IMR-90 (cell line): ENCODE measurements at regions not wholly inside any gene's neighbourhood (a gene's known extent, or its start where the extent isn't known, plus 50 kb on each side); places are given as distances from the start of the nearest gene placed in this dataset.

Experiments
- ATAC-seq: fragments of 200-7000 bp; cut with Tn5 transposase; 2 replicates; pipeline ENCODE4 v1.9.1; 2020; ENCODE audit warnings: low read depth, mild to moderate bottlenecking, moderate library complexity
- BruUV-seq: library from RNA; stranded (reverse); fragments of 400-500 nt; replicated peaks from 2 replicates; lab custom pipeline; 2021; lab: Mats Ljungman, UMichigan
- CTCF ChIA-PET: fragments of 300-600 bp; formaldehyde crosslinking; extraction: SDS; loops from one replicate; lab custom pipeline; 2021; ENCODE audit warnings: antibody characterized with exemption; lab: Yijun Ruan, JAX
- POLR2A ChIA-PET: fragments of 300-600 bp; sonication (Branson Sonifier 250); formaldehyde crosslinking; loops from one replicate; lab custom pipeline; 2022; ENCODE audit warnings: antibody characterized with exemption; ENCODE audit not compliant: unreplicated experiment; lab: Charles Lee
- DNase-seq: peaks from one replicate; pipeline ENCODE4 v3.0.0; 2013
- H2AFZ ChIP-seq: replicated peaks from 2 replicates; pipeline ENCODE3; 2013; ENCODE audit warnings: low read length, mild to moderate bottlenecking; ENCODE audit not compliant: poor library complexity
- H2AK5ac ChIP-seq: 2 replicates; pipeline ENCODE4 v1.6.1; 2013; ENCODE audit warnings: low read depth, low read length, inconsistent platforms
- H2AK9ac ChIP-seq: replicated peaks from 2 replicates; pipeline ENCODE3; 2013; ENCODE audit warnings: mild to moderate bottlenecking, low read depth, low read length, moderate library complexity; ENCODE audit not compliant: poor library complexity
- H2BK120ac ChIP-seq: 2 replicates; pipeline ENCODE4 v1.6.1; 2013; ENCODE audit warnings: low read depth, low read length, inconsistent platforms
- H2BK15ac ChIP-seq: 3 replicates; pipeline ENCODE4 v1.6.1; 2013; ENCODE audit warnings: low read depth, low read length, inconsistent platforms
- H2BK20ac ChIP-seq: 2 replicates; pipeline ENCODE4 v1.6.1; 2013; ENCODE audit warnings: low read depth, mild to moderate bottlenecking, inconsistent platforms, low read length, moderate library complexity
- H2BK5ac ChIP-seq: 2 replicates; pipeline ENCODE4 v1.6.1; 2013; ENCODE audit warnings: mild to moderate bottlenecking, low read depth, low read length, inconsistent platforms; ENCODE audit not compliant: poor library complexity, severe bottlenecking
- H3K14ac ChIP-seq: replicated peaks from 2 replicates; pipeline ENCODE4 v1.6.1; 2013; ENCODE audit warnings: low read depth, low read length, inconsistent platforms
- H3K18ac ChIP-seq: 2 replicates; pipeline ENCODE4 v1.6.1; 2013; ENCODE audit warnings: low read depth, low read length, control low read depth
- H3K23ac ChIP-seq: 2 replicates; pipeline ENCODE4 v1.6.1; 2013; ENCODE audit warnings: low read depth, low read length, inconsistent platforms
- H3K27ac ChIP-seq: 2 replicates; pipeline ENCODE4 v1.5.1; 2013; ENCODE audit warnings: mild to moderate bottlenecking, control low read depth, low read length; ENCODE audit not compliant: insufficient read depth
- H3K27me3 ChIP-seq: 2 replicates; pipeline ENCODE4 v1.6.1; 2013; ENCODE audit warnings: low read length; ENCODE audit not compliant: control insufficient read depth, insufficient read depth
- H3K36me3 ChIP-seq: 2 replicates; pipeline ENCODE4 v1.6.1; 2013; ENCODE audit warnings: low read length, mixed read lengths; ENCODE audit not compliant: control insufficient read depth, insufficient read depth
- H3K4ac ChIP-seq: 2 replicates; pipeline ENCODE4 v1.6.1; 2013; ENCODE audit warnings: low read depth, low read length, inconsistent platforms
- H3K4me1 ChIP-seq: 2 replicates; pipeline ENCODE4 v1.6.1; 2013; ENCODE audit warnings: low read length, mixed read lengths; ENCODE audit not compliant: control insufficient read depth, insufficient read depth
- H3K4me2 ChIP-seq: 2 replicates; pipeline ENCODE4 v1.6.1; 2013; ENCODE audit warnings: low read depth, mild to moderate bottlenecking, control low read depth, low read length, moderate library complexity
- H3K4me3 ChIP-seq: 2 replicates; pipeline ENCODE4 v1.5.1; 2013; ENCODE audit warnings: low read depth, mild to moderate bottlenecking, control low read depth, low read length, moderate library complexity; ENCODE audit not compliant: insufficient read depth
- H3K56ac ChIP-seq: 2 replicates; pipeline ENCODE4 v1.6.1; 2013; ENCODE audit warnings: low read length, inconsistent platforms; ENCODE audit not compliant: insufficient read depth; ENCODE audit errors: extremely low read depth
- H3K79me1 ChIP-seq, 2 experiments: 2 replicates each; pipeline ENCODE4 v1.6.1; 2013; ENCODE audit warnings: low read length in 2 of 2, inconsistent platforms in 1 of 2, low read depth in 1 of 2
- H3K9ac ChIP-seq: 2 replicates; pipeline ENCODE4 v1.6.1; 2013; ENCODE audit warnings: low read depth, low read length, control low read depth
- H3K9me1 ChIP-seq: 2 replicates; pipeline ENCODE4 v1.6.1; 2013; ENCODE audit warnings: low read length, inconsistent platforms; ENCODE audit not compliant: insufficient read depth
- H3K9me3 ChIP-seq: 2 replicates; pipeline ENCODE4 v1.6.1; 2013; ENCODE audit warnings: low read length; ENCODE audit not compliant: control insufficient read depth, insufficient read depth
- H4K20me1 ChIP-seq: 2 replicates; pipeline ENCODE4 v1.6.1; 2013; ENCODE audit warnings: low read length, inconsistent platforms; ENCODE audit not compliant: insufficient read depth
- H4K5ac ChIP-seq: 2 replicates; pipeline ENCODE4 v1.6.1; 2013; ENCODE audit warnings: mild to moderate bottlenecking, low read depth, low read length, control low read depth
- H4K8ac ChIP-seq, 2 experiments: 2 replicates each; pipeline ENCODE4 v1.6.1; 2013; ENCODE audit warnings: low read depth in 2 of 2, low read length in 2 of 2, control low read depth in 1 of 2, inconsistent platforms in 1 of 2
- H4K91ac ChIP-seq: 2 replicates; pipeline ENCODE4 v1.6.1; 2013; ENCODE audit warnings: low read depth, low read length, inconsistent platforms; ENCODE audit not compliant: insufficient read depth
- CEBPB ChIP-seq: IDR thresholded peaks from 2 replicates; pipeline ENCODE4 v1.6.1; 2012; ENCODE audit warnings: low read depth, low read length, improper control_type of control experiment
- MAFK ChIP-seq: IDR thresholded peaks from 2 replicates; pipeline ENCODE4 v1.6.1; 2012; ENCODE audit warnings: low read depth, low read length, improper control_type of control experiment
- WGBS, 2 experiments: methylation state at CpG; one replicate each; pipeline versions ENCODE4 v1.1.5 to v1.1.7; 2013; ENCODE audit warnings: missing lambda C conversion rate in 2 of 2; ENCODE audit not compliant: insufficient read length in 1 of 2; ENCODE audit errors: extremely low coverage in 2 of 2; 5-methylcytosine and 5-hydroxymethylcytosine counted together
- dilution Hi-C: fragments of 300-500 bp; cut with HindIII; formaldehyde crosslinking; loops from one replicate; pipeline ENCODE4 v1.14.3; 2018; ENCODE audit warnings: low sequenced_read_pairs; ENCODE audit not compliant: unreplicated experiment
- in situ Hi-C: fragments of 300-500 bp; cut with MboI; formaldehyde crosslinking; loops from 3 replicates; pipeline ENCODE4 v1.14.3; 2019; ENCODE audit warnings: low sequenced_read_pairs, inconsistent platforms, mixed read lengths
- intact Hi-C: fragments of 100-400 bp; cut with micrococcal nuclease; formaldehyde crosslinking; loops from 2 replicates; pipeline ENCODE4 v1.10.0; 2022

DNA sequence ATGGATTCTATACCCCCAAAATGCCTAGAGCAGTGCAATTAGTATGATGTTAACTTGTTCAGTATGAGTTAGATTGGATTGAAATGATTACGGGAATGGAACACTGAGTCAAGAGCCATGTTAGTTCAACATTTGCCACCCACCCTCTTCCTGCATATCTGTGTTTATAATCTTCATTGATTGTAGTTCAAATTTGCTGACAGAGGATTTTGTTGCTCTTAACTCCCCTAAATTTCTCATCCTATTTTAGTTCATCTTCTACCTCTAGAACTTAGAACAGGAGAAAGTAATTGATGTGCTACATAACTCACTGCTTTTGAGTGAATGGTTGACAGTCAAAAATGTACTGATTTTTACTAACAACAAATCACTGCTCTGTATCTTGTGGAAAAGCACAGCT lies 673.5 kb upstream of the NRXN1 start:
- H2BK5ac ChIP-seq, result no peak overlapping the region
- no peak overlapping the region for H2AK9ac ChIP-seq
- no peak overlapping the region for H3K9ac ChIP-seq
- ChIA-PET CTCF (no interaction called here), POLR2A (no interaction called here)
- no peaks in the 10 kb centered on the region for H3K4me1 ChIP-seq
- in situ Hi-C loops (no loop called here), intact Hi-C loops (no loop called here), dilution Hi-C loops (no loop called here)
- no peak for TF ChIP-seq CEBPB
- peak; percentile 94 for TF ChIP-seq MAFK
- H4K91ac ChIP-seq, result no peak overlapping the region
- no peaks in the 10 kb centered on the region for H3K36me3 ChIP-seq
- H3K27ac ChIP-seq, result no peak overlapping the region
- no TSS peak for BruUV-seq
- ATAC-seq (no peak), DNase-seq (no peak)
- no peak overlapping the region for H2AFZ ChIP-seq
- H3K4me2 ChIP-seq, result no peak overlapping the region
- H3K9me1 ChIP-seq, result no peaks in the 10 kb centered on the region
- H4K5ac ChIP-seq, result no peak overlapping the region
- H3K23ac ChIP-seq, result no peak overlapping the region
- H3K79me1 ChIP-seq, result no peaks in the 10 kb centered on the region
- no peak overlapping the region for H4K8ac ChIP-seq
- H4K20me1 ChIP-seq, result no peaks in the 10 kb centered on the region
- H3K27me3 ChIP-seq, result no peaks in the 10 kb centered on the region
- H3K18ac ChIP-seq, result no peak overlapping the region
- H3K4me3 ChIP-seq, result no peak overlapping the region
- no peak overlapping the region for H3K56ac ChIP-seq
- no peak overlapping the region for H2BK120ac ChIP-seq
- no peak overlapping the region for H2AK5ac ChIP-seq
- H2BK15ac ChIP-seq, result no peak overlapping the region
- H3K9me3 ChIP-seq, result no peaks in the 10 kb centered on the region
- no peak overlapping the region for H2BK20ac ChIP-seq
- H3K4ac ChIP-seq, result no peak overlapping the region
- WGBS, 2 experiments, result no CpG with 5 or more reads among the region's 1 CpG
- H3K14ac ChIP-seq, result no peak overlapping the region
